ENCODE measurements at regions not wholly inside any gene's neighbourhood (a gene's known extent, or its start where the extent isn't known, plus 50 kb on each side); places are given as distances from the start of the nearest gene placed in this dataset.
A peak's percentile ranks its signal among the peaks of the same experiment; 100 is the strongest.

- TF ChIP-seq MNT (conservative IDR thresholded peaks at IDR 0.05) (0 out of 4 replicates have a peak, but pooled peaks of 1 of the 2 experiments have one; percentile 19), TFE3 (CRISPR knock-in tag; IDR thresholded peaks at IDR 0.05) (no peak), RAD21 (CRISPR knock-in tag; conservative IDR thresholded peaks at IDR 0.05 in 1 of 2, IDR thresholded peaks at IDR 0.05 in 1 of 2) (peak; percentile 47 to 65; a peak in 3 of 4 replicates), THRB (CRISPR knock-in tag; conservative IDR thresholded peaks at IDR 0.05) (no peak)
Observed at GRCh38 chr10:29142516-29143314, 146.2 kb upstream of the LYZL1 start (continued).
